IPS-NIHi11 (cell line): ENCODE measurements at regions not wholly inside any gene's neighbourhood (a gene's known extent, or its start where the extent isn't known, plus 50 kb on each side); places are given as distances from the start of the nearest gene placed in this dataset.

Source experiments
- DNase-seq: peaks from one replicate; pipeline ENCODE4 v3.0.0; 2012; ENCODE audit warnings: mixed read lengths, low spot score

- no peak for DNase-seq
These were observed 70.8 kb upstream of the NXT1 start for GRCh38 chr20:23279836-23280235.

- no peak for DNase-seq
These were observed 72.4 kb upstream of the NXT1 start for GRCh38 chr20:23278172-23278571.

- no peak for DNase-seq
These were observed 73.3 kb upstream of the NXT1 start for GRCh38 chr20:23277316-23277715.

- DNase-seq, result no peak
These were observed 76.8 kb upstream of the NXT1 start for GRCh38 chr20:23273776-23274175.

- DNase-seq, result no peak
These were observed 78.2 kb upstream of the NXT1 start for GRCh38 chr20:23272176-23273029.

GRCh38 chr20:23270382-23270911 is 80.1 kb upstream of the NXT1 start:
- no peak for DNase-seq

GRCh38 chr20:23269954-23270353 is 80.6 kb upstream of the NXT1 start:
- no peak for DNase-seq

GRCh38 chr20:23268792-23269354 is 81.7 kb upstream of the NXT1 start:
- DNase-seq, result no peak

- DNase-seq, result no peak
These were observed 82.7 kb upstream of the NXT1 start for GRCh38 chr20:23267909-23268308.

GRCh38 chr20:23266530-23267398 is 83.8 kb upstream of the NXT1 start:
- no peak for DNase-seq

- DNase-seq, result no peak
These were observed 85.4 kb upstream of the NXT1 start for GRCh38 chr20:23265226-23265625.

- DNase-seq, result no peak
These were observed 86.0 kb upstream of the NXT1 start for GRCh38 chr20:23264545-23264944.

GRCh38 chr20:23260181-23260840 is 90.3 kb upstream of the NXT1 start:
- no peak for DNase-seq

- no peak for DNase-seq
These were observed 91.9 kb upstream of the NXT1 start for GRCh38 chr20:23258747-23259121.

GRCh38 chr20:23257848-23258746 is 92.5 kb upstream of the NXT1 start:
- no peak for DNase-seq

GRCh38 chr20:23257106-23257761 is 93.4 kb upstream of the NXT1 start:
- no peak for DNase-seq

- no peak for DNase-seq
These were observed 94.7 kb upstream of the NXT1 start for GRCh38 chr20:23255716-23256385.

GRCh38 chr20:23255106-23255505 is 95.5 kb upstream of the NXT1 start:
- no peak for DNase-seq

GRCh38 chr20:23254505-23254904 is 96.1 kb upstream of the NXT1 start:
- no peak for DNase-seq

GRCh38 chr20:23254034-23254433 is 96.6 kb upstream of the NXT1 start:
- DNase-seq, result no peak
